Chondrocyte (in vitro differentiated cells): ENCODE measurements at regions not wholly inside any gene's neighbourhood (a gene's known extent, or its start where the extent isn't known, plus 50 kb on each side); places are given as distances from the start of the nearest gene placed in this dataset.

ENCODE experiments used
- DNase-seq: peaks from one replicate; pipeline ENCODE4 v3.0.0; 2021; ENCODE audit warnings: mixed read lengths, low spot score
- H3K27ac Mint-ChIP-seq: one replicate; pipeline ENCODE4 v1.8.0; 2021; ENCODE audit warnings: mild to moderate bottlenecking, moderate library complexity, mixed read lengths; ENCODE audit not compliant: unreplicated experiment
- H3K27me3 Mint-ChIP-seq: 2 replicates; pipeline ENCODE4 v1.8.0; 2021; ENCODE audit warnings: low read depth, mixed read lengths
- H3K36me3 Mint-ChIP-seq: 2 replicates; pipeline ENCODE4 v1.8.0; 2021; ENCODE audit warnings: low read depth, mixed read lengths
- H3K4me1 Mint-ChIP-seq: 2 replicates; pipeline ENCODE4 v1.8.0; 2021; ENCODE audit warnings: low read depth, mild to moderate bottlenecking, mixed read lengths
- H3K4me3 Mint-ChIP-seq: one replicate; pipeline ENCODE4 v1.8.0; 2021; ENCODE audit warnings: mild to moderate bottlenecking, moderate library complexity, mixed read lengths; ENCODE audit not compliant: unreplicated experiment
- H3K9me3 Mint-ChIP-seq: 2 replicates; pipeline ENCODE4 v1.8.0; 2021; ENCODE audit warnings: low read depth, mixed read lengths
- TF ChIP-seq, protein P1 (sequence below): fragments of 200-600 bp; sonication (generic); IDR thresholded peaks from 2 replicates; pipeline ENCODE4 v1.5.0; 2021; ENCODE audit warnings: antibody characterized with exemption, mild to moderate bottlenecking, moderate library complexity

GRCh38 chr2:53505826-53506225 lies 261.8 kb upstream of the CHAC2 start:
- no peaks in the 10 kb centered on the region for H3K27me3 Mint-ChIP-seq
- DNase-seq: no peak
- H3K27ac Mint-ChIP-seq: no peak overlapping the region
- H3K4me1 Mint-ChIP-seq: peaks cover 54% of the 10 kb centered on the region
- TF ChIP-seq, protein P1, sequence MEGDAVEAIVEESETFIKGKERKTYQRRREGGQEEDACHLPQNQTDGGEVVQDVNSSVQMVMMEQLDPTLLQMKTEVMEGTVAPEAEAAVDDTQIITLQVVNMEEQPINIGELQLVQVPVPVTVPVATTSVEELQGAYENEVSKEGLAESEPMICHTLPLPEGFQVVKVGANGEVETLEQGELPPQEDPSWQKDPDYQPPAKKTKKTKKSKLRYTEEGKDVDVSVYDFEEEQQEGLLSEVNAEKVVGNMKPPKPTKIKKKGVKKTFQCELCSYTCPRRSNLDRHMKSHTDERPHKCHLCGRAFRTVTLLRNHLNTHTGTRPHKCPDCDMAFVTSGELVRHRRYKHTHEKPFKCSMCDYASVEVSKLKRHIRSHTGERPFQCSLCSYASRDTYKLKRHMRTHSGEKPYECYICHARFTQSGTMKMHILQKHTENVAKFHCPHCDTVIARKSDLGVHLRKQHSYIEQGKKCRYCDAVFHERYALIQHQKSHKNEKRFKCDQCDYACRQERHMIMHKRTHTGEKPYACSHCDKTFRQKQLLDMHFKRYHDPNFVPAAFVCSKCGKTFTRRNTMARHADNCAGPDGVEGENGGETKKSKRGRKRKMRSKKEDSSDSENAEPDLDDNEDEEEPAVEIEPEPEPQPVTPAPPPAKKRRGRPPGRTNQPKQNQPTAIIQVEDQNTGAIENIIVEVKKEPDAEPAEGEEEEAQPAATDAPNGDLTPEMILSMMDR: no peak
- peaks cover 4% of the 10 kb centered on the region for H3K9me3 Mint-ChIP-seq
- no peak overlapping the region for H3K4me3 Mint-ChIP-seq
- no peaks in the 10 kb centered on the region for H3K36me3 Mint-ChIP-seq

DNA sequence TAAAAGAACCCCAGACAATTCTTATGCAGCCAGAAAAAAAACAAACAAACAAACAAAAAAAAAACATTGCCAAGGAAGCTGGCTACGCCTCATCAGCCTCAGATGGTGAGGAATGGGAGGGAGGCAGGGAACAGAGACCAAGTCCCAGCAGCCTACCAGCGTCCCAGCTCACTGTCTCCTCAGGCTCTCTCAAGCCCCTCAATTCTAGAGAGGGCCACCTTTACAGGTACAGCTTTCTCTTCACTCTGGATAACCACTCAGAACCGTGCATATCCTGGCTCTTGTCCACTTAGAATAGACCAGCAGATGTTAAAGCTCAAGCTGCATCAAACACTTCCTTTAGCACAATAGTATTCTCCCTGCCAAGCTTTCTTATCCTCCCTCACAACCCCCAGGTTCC lies 263.1 kb upstream of the CHAC2 start:
- no peaks in the 10 kb centered on the region for H3K36me3 Mint-ChIP-seq

DNA sequence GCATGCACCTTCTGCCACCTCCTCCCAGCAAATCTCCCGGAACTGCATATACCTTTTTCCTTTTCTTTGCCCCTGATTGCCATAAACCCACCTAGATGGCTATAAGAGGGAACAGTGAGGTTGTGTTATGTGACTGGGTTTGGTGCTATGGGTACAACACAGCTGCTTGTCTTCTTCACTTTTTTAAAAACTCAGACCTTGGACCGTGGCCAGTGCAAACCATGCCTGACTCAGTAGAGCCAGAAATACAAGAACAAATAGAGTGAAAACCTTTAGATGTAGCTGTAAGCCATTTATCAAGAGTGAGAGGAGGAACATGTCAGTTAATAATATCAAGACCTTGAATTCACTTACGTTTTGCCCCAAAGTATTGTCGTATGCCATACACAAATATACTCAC lies 267.4 kb upstream of the CHAC2 start:
- Mint-ChIP-seq H3K4me3 (no peak overlapping the region), H3K27me3 (no peaks in the 10 kb centered on the region), H3K36me3 (no peaks in the 10 kb centered on the region), H3K4me1 (peaks cover 27% of the 10 kb centered on the region), H3K27ac (peak overlapping the region; percentile 76), H3K9me3 (no peaks in the 10 kb centered on the region)
- TF ChIP-seq, protein P1: no peak
- DNase-seq: no peak

More for the DNA sequence above, 263.1 kb upstream of the CHAC2 start:
- TF ChIP-seq, protein P1: no peak
- Mint-ChIP-seq H3K27me3 (no peaks in the 10 kb centered on the region), H3K27ac (no peak overlapping the region), H3K9me3 (peaks cover 4% of the 10 kb centered on the region), H3K4me3 (no peak overlapping the region), H3K4me1 (peaks cover 49% of the 10 kb centered on the region)
- DNase-seq: no peak

- no peak overlapping the region for H3K27ac Mint-ChIP-seq
- H3K4me3 Mint-ChIP-seq: no peak overlapping the region
- TF ChIP-seq, protein P1: no peak
- no peaks in the 10 kb centered on the region for H3K27me3 Mint-ChIP-seq
- H3K4me1 Mint-ChIP-seq: peaks cover 9% of the 10 kb centered on the region
- DNase-seq: no peak
- no peaks in the 10 kb centered on the region for H3K9me3 Mint-ChIP-seq
- H3K36me3 Mint-ChIP-seq: no peaks in the 10 kb centered on the region
Measured at GRCh38 chr2:53498210-53498609, 269.4 kb upstream of the CHAC2 start.

DNA sequence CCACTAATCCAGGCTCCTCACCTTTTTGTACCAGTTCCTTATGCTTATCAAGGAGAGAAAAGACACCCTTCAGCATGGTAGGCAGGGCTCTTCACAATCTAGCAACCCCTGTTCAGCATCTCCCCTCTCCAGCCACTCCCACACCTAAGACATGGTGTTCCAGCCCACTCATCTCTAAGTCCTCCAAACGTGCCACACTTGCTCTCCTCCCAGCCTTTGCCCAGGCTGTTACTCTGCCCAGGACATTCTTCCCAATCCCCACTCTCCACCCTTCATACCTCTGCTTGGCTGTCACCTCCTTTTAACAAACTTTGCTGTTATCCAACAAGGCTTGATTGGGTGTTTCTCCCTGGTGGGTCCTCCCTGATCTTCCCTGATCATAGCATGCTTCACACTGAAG lies 270.6 kb upstream of the CHAC2 start:
- TF ChIP-seq, protein P1: no peak
- Mint-ChIP-seq H3K9me3 (no peaks in the 10 kb centered on the region), H3K4me1 (peaks cover 3% of the 10 kb centered on the region), H3K27ac (no peak overlapping the region), H3K36me3 (no peaks in the 10 kb centered on the region), H3K4me3 (no peak overlapping the region), H3K27me3 (no peaks in the 10 kb centered on the region)
- DNase-seq: no peak
